ENCODE measurements at regions not wholly inside any gene's neighbourhood (a gene's known extent, or its start where the extent isn't known, plus 50 kb on each side); places are given as distances from the start of the nearest gene placed in this dataset.

- no peak for DNase-seq (ENCODE audit: extremely low spot score, insufficient read length, low read depth)
- FAIRE-seq = no peak
Observed at GRCh38 chr9:38289236-38289865, 103.2 kb upstream of the ALDH1B1 start.

- FAIRE-seq (no peak), DNase-seq (ENCODE audit: extremely low spot score, insufficient read length, low read depth) (no peak)
Observed at GRCh38 chr9:38288502-38288901, 104.0 kb upstream of the ALDH1B1 start.

GRCh38 chr9:38287420-38287985 lies 105.0 kb upstream of the ALDH1B1 start:
- no peak for DNase-seq (ENCODE audit: extremely low spot score, insufficient read length, low read depth)
- no peak for FAIRE-seq

- FAIRE-seq (no peak), DNase-seq (ENCODE audit: extremely low spot score, insufficient read length, low read depth) (no peak)
Observed at GRCh38 chr9:38286766-38287165, 105.7 kb upstream of the ALDH1B1 start.

GRCh38 chr9:38286357-38286756 lies 106.1 kb upstream of the ALDH1B1 start:
- DNase-seq (ENCODE audit: extremely low spot score, insufficient read length, low read depth) (no peak), FAIRE-seq (no peak)

- FAIRE-seq = no peak
- DNase-seq (ENCODE audit: extremely low spot score, insufficient read length, low read depth) = no peak
Observed at GRCh38 chr9:38285236-38285635, 107.3 kb upstream of the ALDH1B1 start.

GRCh38 chr9:38284588-38285051 lies 107.9 kb upstream of the ALDH1B1 start:
- FAIRE-seq (no peak), DNase-seq (ENCODE audit: extremely low spot score, insufficient read length, low read depth) (no peak)

- no peak for DNase-seq (ENCODE audit: extremely low spot score, insufficient read length, low read depth)
- no peak for FAIRE-seq
Observed at GRCh38 chr9:38284039-38284575, 108.4 kb upstream of the ALDH1B1 start.

GRCh38 chr9:38282756-38283155 lies 109.7 kb upstream of the ALDH1B1 start:
- FAIRE-seq (no peak), DNase-seq (ENCODE audit: extremely low spot score, insufficient read length, low read depth) (no peak)

- DNase-seq (ENCODE audit: extremely low spot score, insufficient read length, low read depth) = no peak
- no peak for FAIRE-seq
Observed at GRCh38 chr9:38281917-38282316, 110.6 kb upstream of the ALDH1B1 start.

GRCh38 chr9:38281196-38281595 lies 111.3 kb upstream of the ALDH1B1 start:
- no peak for FAIRE-seq

GRCh38 chr9:38280251-38280800 lies 112.2 kb upstream of the ALDH1B1 start:
- FAIRE-seq = no peak

More at GRCh38 chr9:38281196-38281595, 111.3 kb upstream of the ALDH1B1 start:
- no peak for DNase-seq (ENCODE audit: extremely low spot score, insufficient read length, low read depth)

GRCh38 chr9:38278931-38279679 lies 113.4 kb upstream of the ALDH1B1 start:
- DNase-seq (ENCODE audit: extremely low spot score, insufficient read length, low read depth) (no peak), FAIRE-seq (no peak)

More at GRCh38 chr9:38280251-38280800, 112.2 kb upstream of the ALDH1B1 start:
- no peak for DNase-seq (ENCODE audit: extremely low spot score, insufficient read length, low read depth)

- FAIRE-seq (no peak), DNase-seq (ENCODE audit: extremely low spot score, insufficient read length, low read depth) (no peak)
Observed at GRCh38 chr9:38278457-38278856, 114.0 kb upstream of the ALDH1B1 start.

- DNase-seq (ENCODE audit: extremely low spot score, insufficient read length, low read depth) (no peak), FAIRE-seq (no peak)
Observed at GRCh38 chr9:38277601-38278200, 114.8 kb upstream of the ALDH1B1 start.

GRCh38 chr9:38276771-38277439 lies 115.6 kb upstream of the ALDH1B1 start:
- FAIRE-seq = no peak
- DNase-seq (ENCODE audit: extremely low spot score, insufficient read length, low read depth) = no peak

- no peak for DNase-seq (ENCODE audit: extremely low spot score, insufficient read length, low read depth)
- FAIRE-seq = no peak
Observed at GRCh38 chr9:38274800-38275199, 117.7 kb upstream of the ALDH1B1 start.

GRCh38 chr9:38272710-38273109 lies 119.8 kb upstream of the ALDH1B1 start:
- FAIRE-seq = no peak

GRCh38 chr9:38271666-38272241 lies 120.7 kb upstream of the ALDH1B1 start:
- FAIRE-seq = no peak
- DNase-seq (ENCODE audit: extremely low spot score, insufficient read length, low read depth) = no peak

More at GRCh38 chr9:38272710-38273109, 119.8 kb upstream of the ALDH1B1 start:
- DNase-seq (ENCODE audit: extremely low spot score, insufficient read length, low read depth) = no peak

Data from GM18507 (cell line).